GM12878 (cell line): ENCODE measurements at regions not wholly inside any gene's neighbourhood (a gene's known extent, or its start where the extent isn't known, plus 50 kb on each side); places are given as distances from the start of the nearest gene placed in this dataset.

Source experiments
- ATAC-seq: fragments of 200-7000 bp; cut with Tn5 transposase; 3 replicates; pipeline ENCODE4 v1.9.1; 2020; ENCODE audit warnings: mild to moderate bottlenecking, moderate library complexity
- BruUV-seq: library from RNA; stranded (reverse); fragments of 400-500 nt; replicated peaks from 2 replicates; lab custom pipeline; 2021; lab: Mats Ljungman, UMichigan
- CTCF ChIA-PET: fragments of 300-600 bp; sonication (Branson Sonifier 250); formaldehyde crosslinking; extraction: SDS; loops from one replicate; lab custom pipeline; 2021; ENCODE audit warnings: inconsistent platforms; lab: Yijun Ruan, JAX
- POLR2A ChIA-PET: fragments of 350-600 bp; formaldehyde crosslinking; extraction: SDS; loops from one replicate; lab custom pipeline; 2021; ENCODE audit warnings: inconsistent platforms; lab: Charles Lee
- RAD21 ChIA-PET: fragments of 300-600 bp; sonication (Branson Sonifier 250); formaldehyde crosslinking; loops from one replicate; lab custom pipeline; 2023; ENCODE audit warnings: antibody characterized with exemption; ENCODE audit not compliant: unreplicated experiment; lab: Charles Lee
- SMC1A ChIA-PET: fragments of 300-600 bp; sonication (Branson Sonifier 250); formaldehyde crosslinking; loops from one replicate; lab custom pipeline; 2023; ENCODE audit not compliant: unreplicated experiment, uncharacterized antibody; lab: Charles Lee
- DNase-seq: peaks from one replicate; pipeline ENCODE4 v3.0.0-alpha.2; 2011; ENCODE audit warnings: low read depth, low spot score
- FAIRE-seq: peaks from 3 replicates; lab custom pipeline; 2011; peaks lifted over from hg19 to GRCh38; lab: Jason Lieb, UNC
- H2AFZ ChIP-seq: 2 replicates; pipeline ENCODE4 v1.6.0; 2011; ENCODE audit warnings: low read depth, low read length, control low read depth; ENCODE audit not compliant: control insufficient read depth
- H3K27ac ChIP-seq: 2 replicates; pipeline ENCODE4 v1.5.1; 2011; ENCODE audit warnings: control low read depth; ENCODE audit not compliant: control insufficient read depth, insufficient read depth
- H3K27me3 ChIP-seq, 2 experiments: replicated peaks in 1 of 2; 2 replicates each; pipeline versions ENCODE4 v1.6.0 to v1.6.1; 2011; ENCODE audit warnings: low read length in 1 of 2; ENCODE audit not compliant: control insufficient read depth in 2 of 2, insufficient read depth in 2 of 2
- H3K36me3 ChIP-seq, 2 experiments: 2 replicates each; pipeline ENCODE4 v1.5.1; 2011; ENCODE audit warnings: low read length in 1 of 2; ENCODE audit not compliant: control insufficient read depth in 2 of 2, insufficient read depth in 2 of 2
- H3K4me1 ChIP-seq: 2 replicates; pipeline ENCODE4 v1.6.1; 2011; ENCODE audit warnings: mild to moderate bottlenecking, low read length, moderate library complexity, mixed read lengths; ENCODE audit not compliant: control insufficient read depth, insufficient read depth
- H3K4me2 ChIP-seq: 2 replicates; pipeline ENCODE4 v1.6.0; 2011; ENCODE audit warnings: control low read depth; ENCODE audit not compliant: control insufficient read depth, insufficient read depth
- H3K4me3 ChIP-seq: fragments of 200-600 bp; sonication (generic); 2 replicates; pipeline ENCODE4 v1.5.1; 2016
- H3K79me2 ChIP-seq: 2 replicates; pipeline ENCODE4 v1.6.0; 2011; ENCODE audit warnings: low read length; ENCODE audit not compliant: control insufficient read depth, insufficient read depth
- H3K9ac ChIP-seq: 2 replicates; pipeline ENCODE4 v1.8.0; 2011; ENCODE audit warnings: low read length, control low read depth, mixed read lengths; ENCODE audit not compliant: control insufficient read depth, insufficient read depth
- H3K9me3 ChIP-seq: replicated peaks from 3 replicates; pipeline ENCODE4 v1.5.1; 2011; ENCODE audit warnings: mild to moderate bottlenecking, low read length; ENCODE audit not compliant: control insufficient read depth, insufficient read depth
- H4K20me1 ChIP-seq: 2 replicates; pipeline ENCODE4 v1.6.0; 2011; ENCODE audit not compliant: control insufficient read depth, insufficient read depth
- GABPA ChIP-seq: IDR thresholded peaks from 2 replicates; pipeline ENCODE4 v1.6.1; 2014; ENCODE audit warnings: antibody characterized with exemption, low read depth, mild to moderate bottlenecking, inconsistent platforms
- IRF4 ChIP-seq: IDR thresholded peaks from 2 replicates; pipeline ENCODE4 v1.6.1; 2011; ENCODE audit warnings: low read depth, low read length
- KDM1A ChIP-seq: fragments of 200-600 bp; sonication (generic); IDR thresholded peaks from 2 replicates; pipeline ENCODE4 v1.6.1; 2016; ENCODE audit warnings: borderline replicate concordance
- NFIC ChIP-seq: IDR thresholded peaks from 2 replicates; pipeline ENCODE4 v1.6.1; 2012; ENCODE audit warnings: low read depth, mild to moderate bottlenecking, inconsistent platforms, low read length, moderate library complexity
- NR2C2 ChIP-seq: IDR thresholded peaks from 2 replicates; pipeline ENCODE4 v1.6.1; 2011; ENCODE audit warnings: borderline replicate concordance, low read depth; ENCODE audit not compliant: control insufficient read depth, insufficient read length
- POLR2A ChIP-seq: IDR thresholded peaks from 2 replicates; pipeline ENCODE4 v1.6.1; 2011; ENCODE audit warnings: low read depth, mild to moderate bottlenecking, low read length
- SP1 ChIP-seq: IDR thresholded peaks from one replicate; pipeline ENCODE4 v1.6.1; 2011; ENCODE audit warnings: low read depth, low read length
- SREBF2 ChIP-seq: IDR thresholded peaks from 2 replicates; pipeline ENCODE4 v1.6.1; 2012; ENCODE audit warnings: mild to moderate bottlenecking, low read length
- WGBS: methylation state at CpG from one replicate; pipeline ENCODE4 v1.1.6; 2016; ENCODE audit warnings: low lambda C conversion rate; ENCODE audit not compliant: insufficient replicate concordance, insufficient coverage; ENCODE audit errors: missing lambda C conversion rate; 5-methylcytosine and 5-hydroxymethylcytosine counted together
- in situ Hi-C: fragments of 300-500 bp; cut with MboI; formaldehyde crosslinking; loops from 9 replicates; pipeline ENCODE4 v1.14.3; 2018; ENCODE audit warnings: mixed read lengths
- intact Hi-C: fragments of 100-400 bp; cut with micrococcal nuclease; formaldehyde crosslinking; loops from one replicate; pipeline ENCODE4 v1.14.2; 2022; ENCODE audit not compliant: unreplicated experiment

DNA sequence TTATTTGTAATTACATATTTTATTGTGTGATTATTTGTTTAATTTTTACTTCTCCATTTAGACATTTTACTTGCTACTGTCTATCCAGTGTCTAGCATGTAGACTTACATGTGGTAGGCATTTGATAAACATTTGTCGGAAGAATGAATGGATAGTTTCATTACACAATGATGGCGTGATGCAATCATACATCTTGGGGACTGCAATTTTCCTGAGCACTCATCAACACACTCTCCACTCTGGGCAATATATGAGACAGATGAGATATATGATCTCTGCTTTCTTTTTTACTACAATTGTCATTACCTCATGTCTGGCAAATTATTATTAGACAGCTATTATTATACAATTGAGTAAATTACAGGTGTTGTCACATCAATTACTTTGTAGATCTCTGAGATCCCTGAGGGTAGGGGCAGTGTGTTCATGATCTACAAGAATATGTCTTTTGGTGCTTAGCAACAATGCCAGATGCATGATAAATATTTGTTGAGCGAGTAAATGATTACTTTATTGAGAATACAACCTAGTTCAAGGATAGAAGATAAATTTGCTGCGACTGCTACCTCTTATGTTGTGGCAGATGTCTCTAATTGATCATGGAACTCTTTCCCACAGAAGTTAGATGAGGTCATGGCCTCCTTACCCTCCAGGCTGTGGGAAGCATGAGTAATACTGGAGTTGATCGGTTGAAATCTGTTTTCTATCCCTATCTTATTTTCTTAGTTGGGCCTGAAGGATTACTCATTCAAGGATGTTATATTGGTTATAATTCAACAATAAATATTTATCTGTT, 416.0 kb downstream of the LRIG3 start:
- no peak overlapping the region for H3K9ac ChIP-seq
- 24% methylated on average over 5 of the region's 5 CpGs for WGBS
- ATAC-seq (no peak), FAIRE-seq (no peak), DNase-seq (no peak)
- intact Hi-C loops: no loop called here
- SMC1A ChIA-PET: interaction anchor here (1.0 kb wide), 1 partner anchor 8 kb away, joined by 3 read pairs; no protein-coding TSS in a partner anchor
- TF ChIP-seq NR2C2 (no peak), IRF4 (no peak), SREBF2 (no peak), NFIC (no peak), POLR2A (no peak), GABPA (no peak), KDM1A (no peak), SP1 (no peak)
- no peaks in the 10 kb centered on the region for H4K20me1 ChIP-seq
- H3K36me3 ChIP-seq: no peaks in the 10 kb centered on the region
- no peak overlapping the region for H3K4me3 ChIP-seq
- H3K4me2 ChIP-seq: no peak overlapping the region
- no peak overlapping the region for H3K27ac ChIP-seq
- CTCF ChIA-PET: no interaction called here
- no TSS peak for BruUV-seq
- no peaks in the 10 kb centered on the region for H3K4me1 ChIP-seq
- in situ Hi-C loops: no loop called here
- POLR2A ChIA-PET: no interaction called here
- no peaks in the 10 kb centered on the region for H3K9me3 ChIP-seq
- RAD21 ChIA-PET: no interaction called here
- no peak overlapping the region for H2AFZ ChIP-seq
- H3K27me3 ChIP-seq: no peaks in the 10 kb centered on the region
- H3K79me2 ChIP-seq: no peaks in the 10 kb centered on the region
